A549 (cell line): ENCODE measurements at regions not wholly inside any gene's neighbourhood (a gene's known extent, or its start where the extent isn't known, plus 50 kb on each side); places are given as distances from the start of the nearest gene placed in this dataset.
"Not testable (repeated sequence)": the region's sequence is repeated elsewhere in the genome, so short reads cannot be mapped to it uniquely, and the experiment has no call there.

ENCODE experiments used
- ATAC-seq, 2 experiments: fragments of 200-7000 bp in 1 of 2; fragments of >200 bp in 1 of 2; cut with Nextera tagmentation in 1 of 2; cut with Tn5 transposase in 1 of 2; 3 replicates each; pipeline versions ENCODE4 v1.8.0 to v1.9.1; 2018 to 2020; ENCODE audit warnings: mild to moderate bottlenecking in 1 of 2, moderate library complexity in 1 of 2
- CTCF ChIA-PET: fragments of 300-600 bp; sonication (Branson Sonifier 250); formaldehyde crosslinking; extraction: SDS; loops from one replicate; lab custom pipeline; 2021; ENCODE audit warnings: antibody characterized with exemption, inconsistent platforms; lab: Yijun Ruan, JAX
- POLR2A ChIA-PET: fragments of 350-600 bp; formaldehyde crosslinking; extraction: SDS; loops from one replicate; lab custom pipeline; 2021; ENCODE audit warnings: antibody characterized with exemption, inconsistent platforms; lab: Yijun Ruan, JAX
- DNase-seq, 2 experiments: peaks; one replicate each; pipeline versions ENCODE4 v3.0.0 to v3.0.0-alpha.2; 2011 to 2016; ENCODE audit warnings: low read depth in 1 of 2, low spot score in 1 of 2
- FAIRE-seq: peaks from 2 replicates; lab custom pipeline; 2011; peaks lifted over from hg19 to GRCh38; lab: Jason Lieb, UNC
- H3K27ac ChIP-seq, 2 experiments: fragments of >200 bp; sonication (Bioruptor Twin); formaldehyde crosslinking; 3 replicates each; pipeline ENCODE4 v1.5.1; 2016 to 2017
- H3K4me1 ChIP-seq: fragments of >200 bp; sonication (Bioruptor Twin); formaldehyde crosslinking; 3 replicates; pipeline ENCODE4 v1.6.1; 2016
- H3K4me2 ChIP-seq: fragments of >200 bp; sonication (Bioruptor Twin); formaldehyde crosslinking; 3 replicates; pipeline ENCODE4 v1.6.1; 2016
- H3K4me3 ChIP-seq: fragments of >200 bp; sonication (Bioruptor Twin); formaldehyde crosslinking; 3 replicates; pipeline ENCODE4 v1.5.1; 2016
- H3K9me3 ChIP-seq: fragments of >200 bp; sonication (Bioruptor Twin); formaldehyde crosslinking; 3 replicates; pipeline ENCODE4 v1.6.1; 2016
- CBX2 ChIP-seq: fragments of 200-600 bp; sonication (generic); IDR thresholded peaks from 2 replicates; pipeline ENCODE4 v1.6.1; 2016; ENCODE audit warnings: low read depth, mild to moderate bottlenecking, borderline replicate concordance
- CHD2 ChIP-seq: fragments of 150-350 bp; IDR thresholded peaks from 2 replicates; pipeline ENCODE4 v1.6.1; 2014; ENCODE audit warnings: low read length; ENCODE audit not compliant: partially characterized antibody
- EHMT2 ChIP-seq: fragments of 200-600 bp; sonication (generic); IDR thresholded peaks from 2 replicates; pipeline ENCODE4 v1.6.1; 2016; ENCODE audit warnings: antibody characterized with exemption, low read depth, mild to moderate bottlenecking, moderate library complexity
- ELK1 ChIP-seq: fragments of 150-350 bp; IDR thresholded peaks from 2 replicates; pipeline ENCODE4 v1.6.1; 2014; ENCODE audit warnings: low read depth, mild to moderate bottlenecking, low read length
- FOSL2 ChIP-seq, 2 experiments: fragments of 450-650 bp in 1 of 2; fragments of >200 bp in 1 of 2; sonication (Bioruptor Twin) in 1 of 2; formaldehyde crosslinking; IDR thresholded peaks; 2 replicates each; pipeline versions ENCODE4 v1.5.0 to v1.6.1; 2016 to 2020; ENCODE audit warnings: mild to moderate bottlenecking in 1 of 2, moderate library complexity in 1 of 2
- GATA3 ChIP-seq: IDR thresholded peaks from 2 replicates; pipeline ENCODE4 v1.6.1; 2012; ENCODE audit warnings: borderline replicate concordance
- HOXB5 ChIP-seq: fragments of 250-450 bp; sonication (Bioruptor Pico); IDR thresholded peaks from 2 replicates; pipeline ENCODE4 v1.5.0; 2020; ENCODE audit warnings: mild to moderate bottlenecking, moderate library complexity
- JUN ChIP-seq, 2 experiments: fragments of >200 bp; sonication (Bioruptor Twin); formaldehyde crosslinking; IDR thresholded peaks; 2 replicates in 1 of 2; 3 replicates in 1 of 2; pipeline ENCODE4 v1.6.1; 2016 to 2017
- MAFK ChIP-seq: fragments of 450-650 bp; IDR thresholded peaks from 2 replicates; pipeline ENCODE4 v1.6.1; 2014; ENCODE audit not compliant: partially characterized antibody
- MAZ ChIP-seq: fragments of 150-350 bp; IDR thresholded peaks from 2 replicates; pipeline ENCODE4 v1.6.1; 2014; ENCODE audit warnings: antibody characterized with exemption, low read depth, low read length, borderline replicate concordance
- NPAS2 ChIP-seq: fragments of 250-450 bp; sonication (Bioruptor Pico); IDR thresholded peaks from 2 replicates; pipeline ENCODE4 v1.8.0; 2022; ENCODE audit warnings: mild to moderate bottlenecking, moderate library complexity, borderline replicate concordance
- NR3C1 ChIP-seq: fragments of >200 bp; sonication (Bioruptor Twin); formaldehyde crosslinking; IDR thresholded peaks from 3 replicates; pipeline ENCODE4 v1.6.1; 2017
- REST ChIP-seq: fragments of 200-600 bp; sonication (generic); IDR thresholded peaks from 2 replicates; pipeline ENCODE4 v1.6.1; 2016; ENCODE audit warnings: antibody characterized with exemption, mild to moderate bottlenecking, moderate library complexity
- SREBF2 ChIP-seq: fragments of 450-650 bp; IDR thresholded peaks from 2 replicates; pipeline ENCODE4 v1.6.1; 2014; ENCODE audit warnings: mild to moderate bottlenecking, moderate library complexity
- TP53 ChIP-seq: fragments of 250-450 bp; sonication (Bioruptor Pico); IDR thresholded peaks from 2 replicates; pipeline ENCODE4 v1.5.0; 2021; ENCODE audit warnings: mild to moderate bottlenecking, moderate library complexity
- ZC3H11A ChIP-seq: fragments of 450-650 bp; IDR thresholded peaks from 2 replicates; pipeline ENCODE4 v1.6.1; 2014; ENCODE audit warnings: antibody characterized with exemption, mild to moderate bottlenecking
- WGBS: methylation state at CpG from one replicate; pipeline ENCODE4 v1.1.6; 2017; ENCODE audit errors: missing lambda C conversion rate; 5-methylcytosine and 5-hydroxymethylcytosine counted together

- no peak for DNase-seq
- TF ChIP-seq CHD2, result no peak
- TF ChIP-seq GATA3, result no peak
- TF ChIP-seq TP53 (CRISPR knock-in tag), result no peak
- TF ChIP-seq NPAS2 (CRISPR knock-in tag), result no peak
- TF ChIP-seq CBX2, result no peak
- no peak for TF ChIP-seq MAZ
- no peak for TF ChIP-seq FOSL2 (IDR thresholded peaks at IDR 0.05)
- no peak for TF ChIP-seq FOSL2 (CRISPR knock-in tag; IDR thresholded peaks at IDR 0.05)
- TF ChIP-seq SREBF2, result no peak
- no peak for TF ChIP-seq REST
- TF ChIP-seq ELK1, result no peak
- TF ChIP-seq ZC3H11A, result no peak
- no peak for TF ChIP-seq JUN (IDR thresholded peaks at IDR 0.05)
- TF ChIP-seq HOXB5 (CRISPR knock-in tag), result no peak
- TF ChIP-seq NR3C1, result no peak
- no peak for TF ChIP-seq EHMT2
- TF ChIP-seq, all 56 proteins: peak for 0
- CTCF ChIA-PET, result no interaction called here
- H3K4me1 ChIP-seq, result no peaks in the 10 kb centered on the region
- H3K9me3 ChIP-seq, result no peaks in the 10 kb centered on the region
- H3K4me3 ChIP-seq, result no peak overlapping the region
- no peak overlapping the region for H3K27ac ChIP-seq
- no peak overlapping the region for H3K4me2 ChIP-seq
- POLR2A ChIA-PET, result no interaction called here
- WGBS, result 3% methylated on average over 4 of the region's 4 CpGs
- no peak for ATAC-seq
- FAIRE-seq, result no peak
Measured at GRCh38 chr22:11325767-11326166, 4202.2 kb upstream of the OR11H1 start.

GRCh38 chr22:11341387-11342068 lies 4186.5 kb upstream of the OR11H1 start:
- POLR2A ChIA-PET, DNase-seq, H3K27ac ChIP-seq, FAIRE-seq, H3K9me3 ChIP-seq, H3K4me2 ChIP-seq, H3K4me3 ChIP-seq, H3K4me1 ChIP-seq, CTCF ChIA-PET, ATAC-seq: not testable (repeated sequence)
- WGBS, result 7% methylated on average over 6 of the region's 6 CpGs

- H3K4me1 ChIP-seq, FAIRE-seq, H3K4me2 ChIP-seq, H3K4me3 ChIP-seq, CTCF ChIA-PET, ATAC-seq, H3K9me3 ChIP-seq, POLR2A ChIA-PET, H3K27ac ChIP-seq, DNase-seq: not testable (repeated sequence)
- 0% methylated on average over 1 of the region's 1 CpG for WGBS
Measured at GRCh38 chr22:11351181-11351580, 4176.8 kb upstream of the OR11H1 start.

GRCh38 chr22:11352287-11352686 lies 4175.7 kb upstream of the OR11H1 start:
- 6% methylated on average over 3 of the region's 3 CpGs for WGBS
- H3K4me1 ChIP-seq, H3K4me2 ChIP-seq, H3K9me3 ChIP-seq, CTCF ChIA-PET, POLR2A ChIA-PET, DNase-seq, FAIRE-seq, ATAC-seq, H3K27ac ChIP-seq, H3K4me3 ChIP-seq: not testable (repeated sequence)
- TF ChIP-seq MAFK, result peak; percentile 64
